Forelimb muscle (tissue), 1 donor: ENCODE measurements at regions not wholly inside any gene's neighbourhood (a gene's known extent, or its start where the extent isn't known, plus 50 kb on each side); places are given as distances from the start of the nearest gene placed in this dataset.
"Not testable (repeated sequence)": the region's sequence is repeated elsewhere in the genome, so short reads cannot be mapped to it uniquely, and the experiment has no call there.

Source experiments
- DNase-seq: peaks from one replicate; pipeline ENCODE4 v3.0.0-alpha.2; 2013; ENCODE audit warnings: low read depth

DNA sequence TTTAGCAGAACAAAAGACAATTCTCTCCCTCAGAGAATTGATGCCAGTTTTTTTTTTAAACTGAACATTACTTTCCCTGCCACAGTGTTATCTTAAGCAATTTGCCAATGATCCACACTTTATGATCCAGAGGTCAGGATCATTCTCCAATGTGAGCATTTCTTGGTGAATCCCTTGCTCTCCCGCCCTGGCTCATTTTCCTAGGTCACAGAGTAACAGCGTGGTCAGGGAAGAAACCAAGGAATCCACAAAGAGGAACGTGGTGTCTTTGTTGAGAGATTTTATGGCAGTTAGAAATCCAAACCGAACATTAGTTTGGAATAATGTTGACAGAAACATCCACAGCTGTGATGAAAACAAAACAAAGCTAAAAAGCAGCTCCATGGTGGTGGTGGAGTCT lies 250.3 kb downstream of the TTC32 start:
- DNase-seq = no peak

- no peak for DNase-seq
Observed at GRCh38 chr2:19649785-19650380, 251.9 kb downstream of the TTC32 start.

DNA sequence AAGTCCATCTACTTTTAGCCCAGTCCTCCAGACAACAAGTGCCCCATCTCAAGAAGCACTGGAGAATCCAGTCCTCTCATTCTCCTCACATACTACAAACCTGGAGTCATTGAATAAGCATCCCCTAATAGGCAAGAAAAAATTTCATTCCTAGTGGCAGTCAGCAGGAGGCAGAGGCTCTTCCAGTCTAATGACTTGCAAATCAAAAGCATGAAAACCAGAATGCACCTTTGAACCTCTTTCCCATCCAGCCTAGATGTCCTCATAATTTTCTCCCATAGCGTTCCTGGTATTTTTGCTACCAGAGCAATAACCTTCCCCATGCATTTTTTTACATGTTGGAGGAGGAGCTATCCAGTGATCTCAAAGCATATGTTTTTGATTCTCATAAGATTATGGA lies 252.6 kb downstream of the TTC32 start:
- DNase-seq = no peak

- no peak for DNase-seq
Observed at GRCh38 chr2:19648583-19648982, 253.2 kb downstream of the TTC32 start.

- DNase-seq = no peak
Observed at GRCh38 chr2:19646987-19647386, 254.8 kb downstream of the TTC32 start.

DNA sequence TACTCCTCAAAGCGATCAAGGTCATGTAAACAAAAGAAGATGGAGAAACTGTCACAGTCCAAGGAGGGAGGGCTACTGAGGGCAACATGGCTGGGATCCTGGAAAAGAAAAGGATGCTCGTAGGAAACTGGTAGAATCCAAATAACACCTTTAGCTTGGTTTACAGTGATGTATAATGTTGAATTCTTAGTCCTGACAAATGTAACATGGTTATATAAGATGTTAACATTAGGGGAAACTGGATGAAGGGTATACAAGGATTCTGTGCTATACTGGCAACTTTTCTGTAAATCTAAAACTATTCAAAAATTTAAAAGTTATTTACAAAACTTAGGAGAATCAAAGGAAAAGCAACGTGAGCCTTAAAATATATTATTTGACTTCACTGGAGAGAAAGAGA lies 257.0 kb downstream of the TTC32 start:
- no peak for DNase-seq

GRCh38 chr2:19643117-19643518 lies 258.7 kb downstream of the TTC32 start:
- DNase-seq = no peak

DNA sequence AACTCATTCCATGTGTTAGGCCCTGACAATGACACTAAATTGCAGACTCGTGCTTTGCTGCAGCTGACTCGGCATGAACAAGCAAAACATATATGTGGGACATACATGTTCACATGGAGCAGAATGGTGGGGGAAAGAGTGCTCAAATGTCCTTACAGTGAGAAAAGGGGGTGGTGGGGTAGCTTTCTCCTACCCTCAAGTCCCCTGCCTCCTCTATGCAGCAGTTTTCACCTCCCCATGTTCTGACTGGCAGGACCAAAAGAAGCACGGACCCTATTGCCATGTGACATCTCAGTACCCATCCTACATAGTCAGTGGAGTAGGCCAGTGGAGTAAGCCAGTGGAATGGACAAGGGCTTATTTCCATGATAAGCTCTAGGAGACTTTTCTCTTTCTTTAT lies 259.3 kb downstream of the TTC32 start:
- DNase-seq = no peak

DNA sequence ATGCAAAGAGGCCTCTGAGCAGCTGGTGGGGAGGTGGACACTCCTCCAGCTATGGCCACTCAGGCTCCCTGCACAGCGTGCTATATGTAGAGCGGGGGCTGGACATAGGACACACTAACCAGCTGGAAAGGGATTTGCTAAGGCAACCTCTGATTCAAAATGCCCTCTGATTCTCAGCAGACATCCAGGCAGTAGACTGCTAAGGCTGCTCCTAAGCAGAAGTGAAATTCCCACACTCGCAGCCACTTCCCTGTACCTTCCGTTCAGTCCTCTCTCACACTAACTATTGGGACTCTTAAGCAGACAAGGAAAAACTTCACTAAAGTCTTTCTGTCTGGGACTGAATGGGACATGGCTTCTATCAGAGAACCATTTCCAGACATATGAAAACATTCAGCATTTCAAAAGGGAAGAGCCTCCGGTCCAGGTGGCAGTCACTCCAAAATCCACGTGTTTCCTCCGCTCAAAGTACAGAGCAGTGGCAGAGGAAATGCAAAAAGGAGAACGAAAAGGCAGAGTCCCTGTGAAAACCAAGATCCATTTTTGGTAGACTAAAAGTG lies 265.8 kb downstream of the TTC32 start:
- DNase-seq = no peak

DNA sequence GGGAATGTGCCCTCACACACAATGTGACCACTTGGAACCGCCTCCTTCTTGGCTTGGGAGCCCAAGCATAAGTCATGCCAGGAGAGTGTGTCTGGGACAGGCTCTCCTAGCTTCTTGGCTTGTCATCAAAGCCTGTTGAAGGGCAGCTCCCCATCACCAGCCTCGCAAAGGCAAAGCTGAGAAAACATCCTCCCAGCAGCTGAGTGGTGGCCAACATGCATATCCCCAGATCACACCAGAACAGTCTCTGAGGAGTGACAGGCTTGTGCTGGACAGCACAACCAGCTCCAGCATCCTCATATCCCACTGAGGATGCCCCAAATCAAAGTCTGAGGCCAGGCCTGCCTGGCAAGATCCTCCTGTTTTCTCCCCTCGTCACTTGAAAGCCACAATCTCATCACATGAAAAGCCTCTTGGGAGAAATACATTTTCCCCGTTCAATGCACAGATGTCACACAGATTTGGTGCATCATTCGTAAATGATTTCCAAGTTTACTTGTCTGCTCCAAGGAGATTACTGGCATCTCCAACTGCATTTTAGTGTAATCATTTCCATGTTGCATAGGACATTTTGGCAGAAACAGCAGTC lies 269.3 kb downstream of the TTC32 start:
- no peak for DNase-seq

DNA sequence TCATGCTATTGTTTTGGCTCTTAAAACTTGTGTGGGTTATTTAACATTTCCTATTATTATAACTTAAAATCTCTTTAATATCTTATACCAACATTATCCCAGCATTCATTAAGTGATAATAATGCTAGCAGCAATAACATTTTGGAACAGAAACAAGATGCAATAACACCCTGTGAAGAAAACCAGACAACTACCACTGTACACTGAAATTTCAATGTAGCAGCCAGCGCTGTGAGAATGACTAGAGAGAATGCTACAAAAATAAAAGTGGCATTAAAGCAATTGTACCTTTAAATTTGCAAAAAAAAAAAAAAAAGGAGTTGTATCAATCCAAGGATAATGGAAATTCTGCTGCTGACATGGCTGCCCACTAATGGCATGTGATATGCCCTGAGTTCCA lies 269.9 kb downstream of the TTC32 start:
- DNase-seq = no peak

DNA sequence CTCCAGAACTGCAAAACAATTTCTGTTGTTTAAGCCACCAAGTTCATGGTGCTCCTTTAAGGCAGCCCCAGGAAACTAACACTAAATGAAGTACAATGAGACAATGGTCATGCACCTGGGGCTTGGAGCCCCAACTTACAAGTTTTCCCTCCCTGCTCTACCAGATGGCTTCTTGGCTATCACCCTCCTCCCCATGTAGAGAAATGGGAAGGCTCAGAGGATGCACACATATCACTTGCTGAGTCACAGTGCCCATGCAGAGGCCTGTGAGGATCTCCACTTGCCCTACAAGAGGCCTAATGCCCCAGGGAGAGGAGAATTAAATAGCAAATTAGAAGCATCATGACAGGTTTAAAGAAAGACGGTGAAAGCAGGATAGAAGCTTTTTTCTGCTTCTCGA lies 270.9 kb downstream of the TTC32 start:
- no peak for DNase-seq

DNA sequence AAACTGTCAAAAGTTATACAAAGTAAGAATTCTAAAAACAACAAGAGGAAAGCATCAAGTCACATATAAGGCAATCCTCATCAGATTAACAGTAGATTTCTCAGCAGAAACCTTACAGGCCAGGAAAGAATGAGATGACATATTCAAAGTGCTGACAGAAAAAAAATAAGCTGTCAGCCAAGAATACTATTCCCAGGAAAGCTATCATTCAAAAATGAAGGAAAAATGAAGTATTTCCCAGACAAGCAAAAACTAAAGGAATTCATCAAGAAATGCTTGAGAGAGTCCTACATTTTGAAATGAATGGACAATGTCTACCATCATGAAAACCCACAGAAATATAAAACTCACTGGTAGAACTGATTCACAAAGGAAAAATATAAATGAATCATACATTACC lies 268.9 kb upstream of the OSR1 start:
- no peak for DNase-seq

- DNase-seq = no peak
Observed at GRCh38 chr2:19623488-19623887, 265.1 kb upstream of the OSR1 start.

GRCh38 chr2:19617257-19617848 lies 258.9 kb upstream of the OSR1 start:
- DNase-seq = no peak

- DNase-seq = not testable (repeated sequence)
Observed at GRCh38 chr2:19615402-19615801, 257.0 kb upstream of the OSR1 start.

DNA sequence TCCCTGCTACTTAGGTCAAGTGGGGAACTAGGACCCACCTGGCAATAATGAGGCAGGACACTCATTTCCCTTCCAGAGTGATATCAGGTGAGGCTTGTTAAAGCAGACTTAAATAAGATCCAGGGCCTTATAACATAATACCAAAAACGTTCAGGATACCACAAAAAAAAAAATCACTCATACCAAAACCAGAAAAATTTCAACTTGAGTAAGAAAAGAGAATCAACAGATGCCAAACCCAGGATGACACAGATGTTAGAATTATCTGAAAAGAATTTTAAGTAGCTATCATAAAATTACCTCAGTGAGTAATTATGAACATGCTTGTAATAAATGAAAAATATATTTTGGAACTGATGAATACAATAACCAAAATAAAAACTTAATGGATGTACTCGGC lies 255.6 kb upstream of the OSR1 start:
- no peak for DNase-seq

DNA sequence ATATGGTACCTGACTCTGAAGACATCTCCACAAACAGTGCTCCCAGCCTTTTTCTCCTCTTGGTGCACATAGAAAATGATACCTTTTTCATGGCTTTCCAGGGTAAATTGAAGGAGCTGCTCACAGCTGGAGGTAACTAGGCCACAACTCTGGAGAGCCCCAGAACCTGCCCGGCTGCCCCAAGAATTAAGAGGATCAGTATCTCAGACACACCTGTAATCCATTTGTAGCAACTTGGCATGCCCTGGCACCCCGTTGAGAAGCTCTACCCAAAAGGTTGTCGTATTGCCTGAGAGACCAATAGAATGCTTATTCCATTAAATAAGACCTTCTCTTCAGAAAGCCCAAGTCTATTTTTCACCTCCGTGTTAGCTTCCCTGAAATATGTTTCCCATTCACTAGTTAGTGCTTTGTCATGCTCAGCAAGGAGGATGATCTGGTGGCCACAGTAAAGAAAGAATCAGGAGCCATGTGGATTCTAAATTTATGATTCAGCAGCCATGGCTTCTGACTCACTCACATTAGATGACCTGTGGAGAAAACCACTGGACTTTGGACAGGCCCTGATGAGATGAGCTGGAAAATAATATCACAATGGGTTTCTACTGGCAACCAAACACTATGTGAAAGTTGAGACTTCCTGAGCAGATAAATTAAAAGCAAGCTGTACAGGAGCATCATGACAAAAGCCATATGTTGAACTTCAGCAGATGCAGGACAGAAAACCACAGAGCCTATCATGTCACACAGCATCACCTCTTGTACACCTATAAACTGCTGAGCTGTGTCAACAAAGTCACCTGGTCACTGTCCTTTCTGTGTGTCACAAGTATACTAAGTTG lies 253.3 kb upstream of the OSR1 start:
- DNase-seq = no peak

DNA sequence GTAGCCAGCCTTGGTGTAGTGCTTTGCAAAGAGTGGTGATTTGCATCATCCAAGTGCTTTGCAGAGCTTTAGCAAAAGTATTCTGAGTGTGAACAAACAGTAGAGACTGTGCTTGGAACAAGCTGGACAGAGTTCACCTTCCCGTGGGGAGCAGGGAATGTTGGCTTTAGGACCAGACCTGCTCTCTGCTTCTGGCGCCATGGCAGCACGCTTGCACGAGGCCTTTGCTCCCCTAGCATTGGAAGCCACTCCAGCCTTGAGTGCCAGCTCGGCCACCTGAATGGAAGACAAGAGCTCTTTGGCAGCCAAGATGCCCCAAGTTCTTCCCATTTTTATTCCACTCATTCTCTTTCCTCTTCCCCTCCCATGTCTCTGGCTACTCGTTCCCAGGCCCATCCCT lies 250.8 kb upstream of the OSR1 start:
- DNase-seq = no peak

- no peak for DNase-seq
Observed at GRCh38 chr2:19607931-19608771, 249.7 kb upstream of the OSR1 start.

- DNase-seq = no peak
Observed at GRCh38 chr2:19607400-19607799, 249.0 kb upstream of the OSR1 start.

GRCh38 chr2:19600982-19601381 lies 242.6 kb upstream of the OSR1 start:
- DNase-seq = no peak
